ENCODE measurements at regions not wholly inside any gene's neighbourhood (a gene's known extent, or its start where the extent isn't known, plus 50 kb on each side); places are given as distances from the start of the nearest gene placed in this dataset.
A peak's percentile ranks its signal among the peaks of the same experiment; 100 is the strongest.

GRCh38 chr13:107293924-107294323, 726.0 kb upstream of the ARGLU1 start:
- no peak for DNase-seq

- DNase-seq = no peak
Observed at GRCh38 chr13:107291875-107292274, 723.9 kb upstream of the ARGLU1 start.

GRCh38 chr13:107289540-107289939, 721.6 kb upstream of the ARGLU1 start:
- DNase-seq = no peak

- peak; percentile 46 for DNase-seq
Observed at GRCh38 chr13:107284173-107284572, 716.2 kb upstream of the ARGLU1 start.

- DNase-seq = no peak
Observed at GRCh38 chr13:107277911-107278310, 710.0 kb upstream of the ARGLU1 start.

GRCh38 chr13:107276936-107277335, 709.0 kb upstream of the ARGLU1 start:
- DNase-seq = no peak

GRCh38 chr13:107275945-107276614, 708.1 kb upstream of the ARGLU1 start:
- DNase-seq = no peak

- DNase-seq = no peak
Observed at GRCh38 chr13:107275312-107275711, 707.4 kb upstream of the ARGLU1 start.

GRCh38 chr13:107271227-107271626, 703.3 kb upstream of the ARGLU1 start:
- DNase-seq = no peak

GRCh38 chr13:107266657-107267056, 698.7 kb upstream of the ARGLU1 start:
- peak; percentile 89 for DNase-seq

- no peak for DNase-seq
Observed at GRCh38 chr13:107258599-107259187, 690.8 kb upstream of the ARGLU1 start.

- DNase-seq = no peak
Observed at GRCh38 chr13:107254392-107254791, 686.5 kb upstream of the ARGLU1 start.

GRCh38 chr13:107252428-107252827, 684.5 kb upstream of the ARGLU1 start:
- DNase-seq = no peak

GRCh38 chr13:107252021-107252420, 684.1 kb upstream of the ARGLU1 start:
- no peak for DNase-seq

- DNase-seq = no peak
Observed at GRCh38 chr13:107251341-107251740, 683.4 kb upstream of the ARGLU1 start.

GRCh38 chr13:107250628-107251027, 682.7 kb upstream of the ARGLU1 start:
- DNase-seq = no peak

GRCh38 chr13:107244241-107244640, 676.3 kb upstream of the ARGLU1 start:
- DNase-seq = no peak

GRCh38 chr13:107242138-107242537, 674.2 kb upstream of the ARGLU1 start:
- DNase-seq = no peak

GRCh38 chr13:107241381-107241780, 673.4 kb upstream of the ARGLU1 start:
- DNase-seq = no peak

GRCh38 chr13:107239213-107239612, 671.3 kb upstream of the ARGLU1 start:
- DNase-seq = no peak

GRCh38 chr13:107238262-107238981, 670.5 kb upstream of the ARGLU1 start:
- DNase-seq = no peak

- DNase-seq = no peak
Observed at GRCh38 chr13:107234319-107235073, 666.6 kb upstream of the ARGLU1 start.

GRCh38 chr13:107233541-107233940, 665.6 kb upstream of the ARGLU1 start:
- no peak for DNase-seq

GRCh38 chr13:107231944-107232343, 664.0 kb upstream of the ARGLU1 start:
- no peak for DNase-seq

Data from NCI-H774 (cell line).